Activated B cell treated with CpG ODN at 0.5 μM for 24 hours (primary cell): ENCODE measurements at regions not wholly inside any gene's neighbourhood (a gene's known extent, or its start where the extent isn't known, plus 50 kb on each side); places are given as distances from the start of the nearest gene placed in this dataset.

Source experiments
- ATAC-seq: fragments of 200-7000 bp; cut with Tn5 transposase; one replicate; pipeline ENCODE4 v1.10.0; 2021; ENCODE audit warnings: low read depth, mild to moderate bottlenecking, moderate library complexity
- CTCF ChIA-PET: fragments of 350-600 bp; sonication (Branson Sonifier 250); formaldehyde crosslinking; loops from one replicate; lab custom pipeline; 2021; ENCODE audit warnings: antibody characterized with exemption; lab: Charles Lee
- POLR2A ChIA-PET: fragments of 350-600 bp; sonication (Branson Sonifier 250); formaldehyde crosslinking; loops from one replicate; lab custom pipeline; 2021; ENCODE audit warnings: antibody characterized with exemption; lab: Charles Lee
- DNase-seq: peaks from one replicate; pipeline ENCODE4 v3.0.0; 2022
- H3K27ac Mint-ChIP-seq: one replicate; pipeline ENCODE4 v1.8.0; 2020; ENCODE audit warnings: mixed read lengths
- H3K27me3 Mint-ChIP-seq: one replicate; pipeline ENCODE4 v1.8.0; 2021; ENCODE audit warnings: mixed read lengths
- H3K36me3 Mint-ChIP-seq: one replicate; pipeline ENCODE4 v1.8.0; 2021; ENCODE audit warnings: low read depth, mixed read lengths
- H3K4me1 Mint-ChIP-seq: one replicate; pipeline ENCODE4 v1.8.0; 2021; ENCODE audit warnings: mixed read lengths
- H3K4me3 Mint-ChIP-seq: one replicate; pipeline ENCODE4 v1.8.0; 2020; ENCODE audit warnings: mild to moderate bottlenecking, mixed read lengths
- H3K9me3 Mint-ChIP-seq: one replicate; pipeline ENCODE4 v1.8.0; 2020; ENCODE audit warnings: mixed read lengths
- intact Hi-C: fragments of 100-400 bp; cut with micrococcal nuclease; formaldehyde crosslinking; loops from one replicate; pipeline ENCODE4 v1.15.1; 2024
- TF ChIP-seq, protein P1 (sequence below): fragments of 200-600 bp; IDR thresholded peaks from one replicate; pipeline ENCODE4 v1.8.0; 2022; ENCODE audit warnings: antibody characterized with exemption, mild to moderate bottlenecking

DNA sequence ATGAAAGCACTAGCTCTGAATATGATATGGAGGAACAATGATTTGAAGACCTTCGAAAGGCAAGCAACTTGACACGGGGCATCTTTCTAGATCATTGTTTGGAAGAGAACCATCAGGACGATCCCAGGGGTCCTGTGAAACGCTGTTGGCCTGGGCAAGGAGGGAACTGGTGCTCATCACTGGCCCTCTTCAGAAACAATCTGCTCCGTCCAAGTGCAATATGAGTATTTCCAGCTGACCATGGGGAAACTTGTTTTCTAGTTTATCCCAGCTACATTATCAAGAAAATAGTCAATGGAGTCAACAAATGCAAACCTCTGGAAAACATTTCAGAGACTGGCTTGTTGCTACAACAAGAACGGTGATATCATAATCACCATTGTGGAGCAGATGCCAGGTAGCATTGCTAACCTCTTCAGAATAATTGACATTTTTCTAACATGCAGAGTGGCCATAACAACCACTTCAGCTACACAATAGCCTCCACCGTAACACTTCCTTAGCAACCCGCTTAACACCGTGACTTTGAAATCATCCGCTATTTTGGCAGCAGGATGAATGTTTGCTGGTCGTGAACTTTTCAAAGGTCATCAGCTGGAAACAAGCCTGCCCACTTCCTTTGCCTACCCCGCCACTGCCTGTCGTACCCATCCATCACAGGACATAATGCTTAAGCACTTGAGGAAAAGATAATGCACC is 112.0 kb upstream of the PDE10A start:
- Mint-ChIP-seq H3K9me3 (no peaks in the 10 kb centered on the region), H3K27me3 (peaks cover 17% of the 10 kb centered on the region), H3K4me3 (no peak overlapping the region), H3K36me3 (no peaks in the 10 kb centered on the region), H3K4me1 (no peaks in the 10 kb centered on the region), H3K27ac (no peak overlapping the region)
- ChIA-PET POLR2A (no interaction called here), CTCF (no interaction called here)
- intact Hi-C loops, result no loop called here
- TF ChIP-seq, protein P1, sequence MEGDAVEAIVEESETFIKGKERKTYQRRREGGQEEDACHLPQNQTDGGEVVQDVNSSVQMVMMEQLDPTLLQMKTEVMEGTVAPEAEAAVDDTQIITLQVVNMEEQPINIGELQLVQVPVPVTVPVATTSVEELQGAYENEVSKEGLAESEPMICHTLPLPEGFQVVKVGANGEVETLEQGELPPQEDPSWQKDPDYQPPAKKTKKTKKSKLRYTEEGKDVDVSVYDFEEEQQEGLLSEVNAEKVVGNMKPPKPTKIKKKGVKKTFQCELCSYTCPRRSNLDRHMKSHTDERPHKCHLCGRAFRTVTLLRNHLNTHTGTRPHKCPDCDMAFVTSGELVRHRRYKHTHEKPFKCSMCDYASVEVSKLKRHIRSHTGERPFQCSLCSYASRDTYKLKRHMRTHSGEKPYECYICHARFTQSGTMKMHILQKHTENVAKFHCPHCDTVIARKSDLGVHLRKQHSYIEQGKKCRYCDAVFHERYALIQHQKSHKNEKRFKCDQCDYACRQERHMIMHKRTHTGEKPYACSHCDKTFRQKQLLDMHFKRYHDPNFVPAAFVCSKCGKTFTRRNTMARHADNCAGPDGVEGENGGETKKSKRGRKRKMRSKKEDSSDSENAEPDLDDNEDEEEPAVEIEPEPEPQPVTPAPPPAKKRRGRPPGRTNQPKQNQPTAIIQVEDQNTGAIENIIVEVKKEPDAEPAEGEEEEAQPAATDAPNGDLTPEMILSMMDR, result no peak
- ATAC-seq (no peak), DNase-seq (no peak)

DNA sequence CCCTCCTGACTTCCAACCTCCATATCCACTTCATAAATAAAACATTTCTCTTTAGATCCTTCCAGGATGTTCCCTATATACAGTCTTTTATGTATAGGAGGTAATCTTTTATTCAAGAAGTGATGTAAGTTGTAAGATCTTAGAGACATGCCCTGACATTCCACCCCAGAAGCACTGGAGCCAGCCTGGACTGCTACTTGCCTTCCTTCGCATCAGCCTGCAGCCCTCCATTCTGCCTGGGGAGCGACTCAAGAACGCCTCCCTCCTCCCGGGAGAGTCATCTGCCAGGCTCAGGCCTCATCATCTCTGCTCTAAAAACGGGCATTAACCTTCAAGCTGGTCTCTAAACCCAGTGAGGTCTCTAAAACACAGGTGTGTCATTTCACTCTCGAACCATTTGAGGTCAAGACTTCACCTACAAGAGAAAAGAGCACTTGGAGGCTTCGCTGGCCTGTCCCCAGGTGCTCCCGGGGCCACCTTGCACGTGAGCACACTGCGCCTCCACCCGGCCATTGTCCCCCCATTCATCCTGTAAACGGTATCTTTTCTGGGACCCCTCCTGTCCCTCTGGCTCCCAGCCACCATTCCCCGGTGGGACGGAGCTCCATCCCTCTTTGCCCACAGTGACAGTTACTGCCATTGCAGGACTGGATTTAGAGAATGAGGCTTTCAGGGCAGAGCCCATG is 107.5 kb upstream of the PDE10A start:
- no peaks in the 10 kb centered on the region for H3K36me3 Mint-ChIP-seq
- ATAC-seq (no peak), DNase-seq (no peak)
- H3K4me3 Mint-ChIP-seq, result no peak overlapping the region
- TF ChIP-seq, protein P1, result no peak
- no peak overlapping the region for H3K27ac Mint-ChIP-seq
- CTCF ChIA-PET, result no interaction called here
- peaks cover 9% of the 10 kb centered on the region for H3K27me3 Mint-ChIP-seq
- no peaks in the 10 kb centered on the region for H3K9me3 Mint-ChIP-seq
- intact Hi-C loops, result no loop called here
- POLR2A ChIA-PET, result no interaction called here
- no peaks in the 10 kb centered on the region for H3K4me1 Mint-ChIP-seq

DNA sequence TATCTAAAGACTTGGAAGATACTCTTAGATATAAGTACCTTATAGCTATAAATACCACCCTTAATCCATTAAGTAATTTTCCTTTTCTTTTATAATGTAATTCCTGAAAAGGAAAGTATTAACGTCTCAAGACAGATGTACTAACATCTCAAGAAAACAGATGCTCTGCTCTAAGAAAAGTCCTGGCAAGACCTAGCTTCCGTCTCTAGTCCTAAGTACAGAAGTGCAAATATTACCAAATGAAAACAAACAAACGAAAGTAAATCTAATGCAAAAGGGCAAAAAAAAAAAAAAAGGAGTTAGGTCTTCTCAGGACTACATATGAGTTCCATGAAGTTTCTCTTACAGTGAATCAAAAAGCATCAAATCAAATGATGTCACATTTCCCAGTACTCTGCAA is 106.8 kb upstream of the PDE10A start:
- POLR2A ChIA-PET, result no interaction called here
- H3K27me3 Mint-ChIP-seq, result peaks cover 5% of the 10 kb centered on the region
- TF ChIP-seq, protein P1, result no peak
- no peak overlapping the region for H3K4me3 Mint-ChIP-seq
- DNase-seq (no peak), ATAC-seq (no peak)
- H3K36me3 Mint-ChIP-seq, result no peaks in the 10 kb centered on the region
- CTCF ChIA-PET, result no interaction called here
- H3K4me1 Mint-ChIP-seq, result no peaks in the 10 kb centered on the region
- no peak overlapping the region for H3K27ac Mint-ChIP-seq
- intact Hi-C loops, result no loop called here
- no peaks in the 10 kb centered on the region for H3K9me3 Mint-ChIP-seq

DNA sequence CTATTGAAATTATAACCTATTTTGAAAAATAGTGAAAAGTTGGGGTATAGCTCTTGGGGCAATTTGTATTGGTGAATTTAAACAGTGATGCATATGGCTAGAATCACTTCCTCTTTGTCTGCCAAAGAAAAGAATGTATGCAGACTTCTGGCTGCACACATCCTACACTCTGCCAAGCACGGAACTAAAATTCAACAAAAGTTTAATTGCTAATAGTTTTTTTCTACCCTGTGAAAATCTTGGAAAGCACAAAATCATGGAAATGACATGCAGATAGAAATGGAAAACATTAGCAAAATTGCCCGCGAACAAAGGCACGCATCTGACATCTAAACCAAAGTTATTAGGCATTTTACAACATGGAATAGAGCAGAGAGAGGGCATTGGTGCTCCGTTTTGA is 106.4 kb upstream of the PDE10A start:
- H3K4me3 Mint-ChIP-seq, result no peak overlapping the region
- intact Hi-C loops, result no loop called here
- no peaks in the 10 kb centered on the region for H3K36me3 Mint-ChIP-seq
- CTCF ChIA-PET, result no interaction called here
- no peaks in the 10 kb centered on the region for H3K4me1 Mint-ChIP-seq
- H3K27ac Mint-ChIP-seq, result no peak overlapping the region
- no peak for ATAC-seq
- POLR2A ChIA-PET, result no interaction called here
- H3K9me3 Mint-ChIP-seq, result no peaks in the 10 kb centered on the region
- DNase-seq, result no peak
- H3K27me3 Mint-ChIP-seq, result peaks cover 4% of the 10 kb centered on the region
- TF ChIP-seq, protein P1, result no peak

DNA sequence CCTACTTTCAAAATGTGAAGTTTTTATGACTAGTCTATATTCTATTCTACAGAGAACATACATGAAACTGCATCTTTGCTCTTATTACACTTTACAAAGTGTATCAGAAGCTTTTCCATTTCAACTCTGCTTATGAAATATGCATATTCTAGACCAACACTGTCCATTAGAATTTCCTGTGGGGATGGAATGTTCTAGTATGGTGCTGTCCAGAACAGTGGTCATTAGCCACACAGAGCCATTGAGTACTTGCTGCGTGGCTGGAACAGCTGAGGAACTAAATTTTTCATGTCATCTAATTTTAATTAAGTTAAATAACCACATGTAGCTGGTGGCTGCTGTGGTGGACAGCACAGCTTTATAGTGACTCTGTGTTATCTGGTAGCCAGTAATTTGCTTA is 105.9 kb upstream of the PDE10A start:
- Mint-ChIP-seq H3K4me3 (no peak overlapping the region), H3K9me3 (no peaks in the 10 kb centered on the region), H3K27ac (no peak overlapping the region), H3K4me1 (no peaks in the 10 kb centered on the region), H3K36me3 (no peaks in the 10 kb centered on the region), H3K27me3 (peaks cover 2% of the 10 kb centered on the region)
- intact Hi-C loops, result no loop called here
- ATAC-seq, result no peak
- no peak for DNase-seq
- ChIA-PET POLR2A (no interaction called here), CTCF (no interaction called here)
- TF ChIP-seq, protein P1, result no peak
